CD14-positive monocyte (primary cell): ENCODE measurements at regions not wholly inside any gene's neighbourhood (a gene's known extent, or its start where the extent isn't known, plus 50 kb on each side); places are given as distances from the start of the nearest gene placed in this dataset.
A peak's percentile ranks its signal among the peaks of the same experiment; 100 is the strongest.

ENCODE experiments used
- DNase-seq, 3 donors: peaks; one replicate each; pipeline ENCODE4 v3.0.0-alpha.2; 2011 to 2022
- H2AFZ ChIP-seq: 2 replicates; pipeline ENCODE4 v1.6.0; 2012; ENCODE audit warnings: mild to moderate bottlenecking, low read depth, low read length, inconsistent platforms; ENCODE audit not compliant: insufficient read depth, poor library complexity, severe bottlenecking
- H3K27ac ChIP-seq, 2 donors: 1 replicate in 1 of 2; 2 replicates in 1 of 2; pipeline ENCODE4 v1.5.1; 2012 to 2013; ENCODE audit warnings: low read length in 2 of 2, control low read depth in 1 of 2, inconsistent platforms in 1 of 2, low read depth in 1 of 2, mild to moderate bottlenecking in 1 of 2
- H3K27me3 ChIP-seq, 2 donors: one replicate each; pipeline versions ENCODE4 v1.6.0 to v1.6.1; 2011 to 2013; ENCODE audit warnings: low read length in 2 of 2; ENCODE audit not compliant: control insufficient read depth in 2 of 2, insufficient read depth in 2 of 2
- H3K36me3 ChIP-seq, 2 donors: replicated peaks in 1 of 2; 1 replicate in 1 of 2; 2 replicates in 1 of 2; pipeline versions ENCODE4 v1.5.1 to v1.6.1; 2012 to 2013; ENCODE audit warnings: low read length in 2 of 2, control low read depth in 1 of 2, inconsistent platforms in 1 of 2, mild to moderate bottlenecking in 1 of 2; ENCODE audit not compliant: insufficient read depth in 2 of 2, control insufficient read depth in 1 of 2
- H3K4me1 ChIP-seq, 2 donors: 1 replicate in 1 of 2; 2 replicates in 1 of 2; pipeline versions ENCODE4 v1.5.1 to v1.6.1; 2012 to 2013; ENCODE audit warnings: low read length in 2 of 2, control low read depth in 1 of 2, inconsistent platforms in 1 of 2, mild to moderate bottlenecking in 1 of 2, moderate library complexity in 1 of 2; ENCODE audit not compliant: insufficient read depth in 2 of 2, control insufficient read depth in 1 of 2
- H3K4me2 ChIP-seq: replicated peaks from 2 replicates; pipeline ENCODE3; 2012; ENCODE audit warnings: low read length, moderate library complexity, mild to moderate bottlenecking; ENCODE audit not compliant: poor library complexity, severe bottlenecking; ENCODE audit errors: extremely low read depth
- H3K4me3 ChIP-seq, 3 experiments: fragments of 200-600 bp in 1 of 3; sonication (generic) in 1 of 3; replicated peaks in 1 of 3; 1 replicate in 2 of 3; 2 replicates in 1 of 3; pipeline ENCODE4 v1.5.1; 2011 to 2013; ENCODE audit warnings: low read length in 3 of 3, mild to moderate bottlenecking in 3 of 3, control low read depth in 2 of 3, low read depth in 2 of 3, inconsistent platforms in 1 of 3, moderate library complexity in 1 of 3
- H3K79me2 ChIP-seq: 2 replicates; pipeline ENCODE4 v1.6.0; 2012; ENCODE audit warnings: mild to moderate bottlenecking, control low read depth, inconsistent platforms, low read length, moderate library complexity; ENCODE audit not compliant: insufficient read depth
- H3K9ac ChIP-seq: 2 replicates; pipeline ENCODE4 v1.6.0; 2017; ENCODE audit warnings: low read length, mild to moderate bottlenecking; ENCODE audit not compliant: insufficient read depth, poor library complexity, severe bottlenecking
- H3K9me3 ChIP-seq, 2 donors: replicated peaks in 1 of 2; 1 replicate in 1 of 2; 2 replicates in 1 of 2; pipeline versions ENCODE4 v1.5.1 to v1.6.1; 2012 to 2013; ENCODE audit warnings: low read length in 2 of 2, control low read depth in 1 of 2; ENCODE audit not compliant: control insufficient read depth in 1 of 2, insufficient read depth in 1 of 2
- H4K20me1 ChIP-seq: 2 replicates; pipeline ENCODE4 v1.6.0; 2012; ENCODE audit warnings: mild to moderate bottlenecking, low read length, control low read depth, moderate library complexity; ENCODE audit not compliant: insufficient read depth
- H3K27ac Mint-ChIP-seq, 7 donors: one replicate each; pipeline ENCODE4 v1.8.0; 2020; ENCODE audit warnings: mild to moderate bottlenecking in 7 of 7, mixed read lengths in 7 of 7, moderate library complexity in 6 of 7, inconsistent platforms in 2 of 7
- H3K27me3 Mint-ChIP-seq, 3 donors: one replicate each; pipeline ENCODE4 v1.8.0; 2021 to 2022; ENCODE audit warnings: low read depth in 3 of 3, mild to moderate bottlenecking in 3 of 3, mixed read lengths in 3 of 3, moderate library complexity in 3 of 3, inconsistent platforms in 1 of 3
- H3K36me3 Mint-ChIP-seq, 2 donors: one replicate each; pipeline ENCODE4 v1.8.0; 2020; ENCODE audit warnings: mixed read lengths in 2 of 2, inconsistent platforms in 1 of 2, mild to moderate bottlenecking in 1 of 2
- H3K4me1 Mint-ChIP-seq: one replicate; pipeline ENCODE4 v1.8.0; 2020; ENCODE audit warnings: mild to moderate bottlenecking, mixed read lengths
- H3K4me3 Mint-ChIP-seq, 2 donors: one replicate each; pipeline ENCODE4 v1.8.0; 2020; ENCODE audit warnings: mild to moderate bottlenecking in 2 of 2, mixed read lengths in 2 of 2, moderate library complexity in 1 of 2
- H3K9me3 Mint-ChIP-seq, 7 donors: one replicate each; pipeline ENCODE4 v1.8.0; 2020 to 2022; ENCODE audit warnings: mixed read lengths in 7 of 7, mild to moderate bottlenecking in 6 of 7, moderate library complexity in 6 of 7, inconsistent platforms in 2 of 7
- CTCF ChIP-seq: fragments of 200-600 bp; IDR thresholded peaks from one replicate; pipeline ENCODE4 v1.8.0; 2022; ENCODE audit warnings: antibody characterized with exemption, mild to moderate bottlenecking
- WGBS: methylation state at CpG from one replicate; pipeline ENCODE4 v1.1.5; 2013; ENCODE audit warnings: missing lambda C conversion rate; ENCODE audit not compliant: insufficient coverage; 5-methylcytosine and 5-hydroxymethylcytosine counted together
- intact Hi-C, 2 donors: fragments of 100-400 bp; cut with micrococcal nuclease; formaldehyde crosslinking; loops; one replicate each; pipeline versions ENCODE4 v1.15.0 to v1.15.1; 2023

GRCh38 chr6:148674306-148674705 lies 72.5 kb upstream of the UST start:
- Histone ChIP-seq H3K4me2 (no peak overlapping the region), H3K9me3 (peaks cover 19 to 27% of the 10 kb centered on the region in 2 donors), H3K79me2 (no peaks in the 10 kb centered on the region), H3K27ac (no peak overlapping the region), H3K4me1 (peaks cover 38 to 39% of the 10 kb centered on the region in 2 donors), H3K36me3 (no peaks in the 10 kb centered on the region), H3K27me3 (no peaks in the 10 kb centered on the region), H3K9ac (no peak overlapping the region), H3K4me3 (no peak overlapping the region), H2AFZ (no peak overlapping the region), H4K20me1 (no peaks in the 10 kb centered on the region)
- Mint-ChIP-seq H3K27ac (peak overlapping the region in 1 of 7 donors; percentile 37), H3K4me3 (no peak overlapping the region), H3K36me3 (peaks cover 0 to 2% of the 10 kb centered on the region in 2 donors), H3K9me3 (peaks cover 25 to 44% (median 38%) of the 10 kb centered on the region in 7 donors), H3K27me3 (peaks cover 0 to 9% (median 4%) of the 10 kb centered on the region in 3 donors), H3K4me1 (peaks cover 34% of the 10 kb centered on the region)
- WGBS: no CpG with 5 or more reads among the region's 1 CpG
- TF ChIP-seq CTCF: no peak
- DNase-seq: peak; percentile 42 to 78 (median 57)
- intact Hi-C loops: loop anchor here in 1 of 2 donors (2.0 kb wide), 1 partner anchor 16 kb away; no protein-coding TSS in a partner anchor

- Mint-ChIP-seq H3K4me1 (peaks cover 47% of the 10 kb centered on the region), H3K27ac (peak overlapping the region in 6 of 7 donors; percentile 74 to 88 (median 76)), H3K9me3 (peaks cover 3 to 10% (median 7%) of the 10 kb centered on the region in 7 donors), H3K27me3 (peaks cover 0 to 4% (median 4%) of the 10 kb centered on the region in 3 donors), H3K4me3 (peak overlapping the region in 1 of 2 donors; percentile 51), H3K36me3 (no peaks in the 10 kb centered on the region)
- Histone ChIP-seq H3K36me3 (no peaks in the 10 kb centered on the region), H3K79me2 (no peaks in the 10 kb centered on the region), H3K4me1 (peaks cover 49 to 57% of the 10 kb centered on the region in 2 donors), H3K9ac (no peak overlapping the region), H2AFZ (no peak overlapping the region), H4K20me1 (no peaks in the 10 kb centered on the region), H3K4me3 (peak overlapping the region in 1 of 3 experiments; percentile 12), H3K27me3 (no peaks in the 10 kb centered on the region), H3K27ac (peak overlapping the region in 1 of 2 donors; percentile 60), H3K4me2 (peak overlapping the region; percentile 22), H3K9me3 (peaks cover 4% of the 10 kb centered on the region in 2 donors)
- no peak for TF ChIP-seq CTCF
- 100% methylated on average over 1 of the region's 8 CpGs for WGBS
- peak; percentile 55 to 82 (median 79) for DNase-seq
- intact Hi-C loops: no loop called here
Observed at GRCh38 chr6:148677594-148678476, 69.0 kb upstream of the UST start.
